SH-SY5Y (cell line): ENCODE measurements at regions not wholly inside any gene's neighbourhood (a gene's known extent, or its start where the extent isn't known, plus 50 kb on each side); places are given as distances from the start of the nearest gene placed in this dataset.
A peak's percentile ranks its signal among the peaks of the same experiment; 100 is the strongest.

Experiments used
- GATA2 ChIP-seq: IDR thresholded peaks from 2 replicates; pipeline ENCODE4 v1.6.1; 2011; ENCODE audit warnings: mild to moderate bottlenecking, low read depth, low read length
- GATA3 ChIP-seq: IDR thresholded peaks from 2 replicates; pipeline ENCODE4 v1.6.1; 2011; ENCODE audit warnings: low read depth, mild to moderate bottlenecking, low read length, moderate library complexity

- TF ChIP-seq GATA2: no peak
- no peak for TF ChIP-seq GATA3
Measured at GRCh38 chr7:12117170-12117569, 93.9 kb upstream of the TMEM106B start.

- TF ChIP-seq GATA3: no peak
- no peak for TF ChIP-seq GATA2
Measured at GRCh38 chr7:12119620-12120303, 91.3 kb upstream of the TMEM106B start.

GRCh38 chr7:12120632-12121031 is 90.5 kb upstream of the TMEM106B start:
- TF ChIP-seq GATA2: no peak
- TF ChIP-seq GATA3: no peak

GRCh38 chr7:12123172-12123571 is 87.9 kb upstream of the TMEM106B start:
- TF ChIP-seq GATA3 (no peak), GATA2 (no peak)

- TF ChIP-seq GATA3: no peak
Measured at GRCh38 chr7:12124028-12124427, 87.1 kb upstream of the TMEM106B start.

GRCh38 chr7:12127455-12127854 is 83.6 kb upstream of the TMEM106B start:
- TF ChIP-seq GATA2 (no peak), GATA3 (no peak)

- TF ChIP-seq GATA3 (no peak), GATA2 (no peak)
Measured at GRCh38 chr7:12130609-12131008, 80.5 kb upstream of the TMEM106B start.

- TF ChIP-seq GATA3 (no peak), GATA2 (no peak)
Measured at GRCh38 chr7:12131122-12131521, 80.0 kb upstream of the TMEM106B start.

- TF ChIP-seq GATA3 (no peak), GATA2 (no peak)
Measured at GRCh38 chr7:12133865-12134264, 77.2 kb upstream of the TMEM106B start.

GRCh38 chr7:12136523-12136922 is 74.6 kb upstream of the TMEM106B start:
- no peak for TF ChIP-seq GATA2
- TF ChIP-seq GATA3: no peak

GRCh38 chr7:12137283-12137682 is 73.8 kb upstream of the TMEM106B start:
- no peak for TF ChIP-seq GATA2
- TF ChIP-seq GATA3: no peak

GRCh38 chr7:12138421-12138820 is 72.7 kb upstream of the TMEM106B start:
- TF ChIP-seq GATA2 (no peak), GATA3 (no peak)

GRCh38 chr7:12139416-12139815 is 71.7 kb upstream of the TMEM106B start:
- TF ChIP-seq GATA3 (no peak), GATA2 (no peak)

- no peak for TF ChIP-seq GATA2
- no peak for TF ChIP-seq GATA3
Measured at GRCh38 chr7:12146813-12147212, 64.3 kb upstream of the TMEM106B start.

GRCh38 chr7:12152196-12152918 is 58.7 kb upstream of the TMEM106B start:
- TF ChIP-seq GATA3: peak; percentile 98
- TF ChIP-seq GATA2: peak; percentile 88

GRCh38 chr7:12154119-12154518 is 57.0 kb upstream of the TMEM106B start:
- TF ChIP-seq GATA2 (no peak), GATA3 (no peak)
